Heart right ventricle (tissue), 16 donors: ENCODE measurements at regions not wholly inside any gene's neighbourhood (a gene's known extent, or its start where the extent isn't known, plus 50 kb on each side); places are given as distances from the start of the nearest gene placed in this dataset.

Experiments used
- ATAC-seq, 8 donors: fragments of 200-7000 bp; cut with Tn5 transposase; one replicate each; pipeline ENCODE4 v1.9.1; 2020; ENCODE audit warnings: mild to moderate bottlenecking in 8 of 8, moderate library complexity in 8 of 8, moderate number of reproducible peaks in 1 of 8
- DNase-seq, 2 donors: peaks; one replicate each; pipeline ENCODE4 v3.0.0-alpha.2; 2020
- H3K27ac ChIP-seq, 10 donors: fragments of 200-600 bp; sonication (generic) in 2 of 10; one replicate each; pipeline versions ENCODE4 v1.5.0 to v1.8.0; 2020 to 2022; ENCODE audit warnings: mild to moderate bottlenecking in 3 of 10
- H3K27me3 ChIP-seq, 7 donors: fragments of 200-600 bp; one replicate each; pipeline ENCODE4 v1.8.0; 2021 to 2022; ENCODE audit warnings: mild to moderate bottlenecking in 2 of 7
- H3K36me3 ChIP-seq, 9 donors: fragments of 200-600 bp; sonication (generic) in 1 of 9; one replicate each; pipeline versions ENCODE4 v1.5.0 to v1.8.0; 2020 to 2022; ENCODE audit warnings: mild to moderate bottlenecking in 2 of 9
- H3K4me1 ChIP-seq, 9 donors: fragments of 200-600 bp; sonication (generic) in 1 of 9; one replicate each; pipeline versions ENCODE4 v1.5.0 to v1.8.0; 2020 to 2022; ENCODE audit warnings: mild to moderate bottlenecking in 4 of 9
- H3K4me3 ChIP-seq, 10 donors: fragments of 200-600 bp; sonication (generic) in 2 of 10; one replicate each; pipeline versions ENCODE4 v1.5.0 to v1.8.0; 2020 to 2022; ENCODE audit warnings: mild to moderate bottlenecking in 7 of 10, moderate library complexity in 2 of 10
- H3K9me3 ChIP-seq, 11 donors: fragments of 200-600 bp in 10 of 11; sonication (generic) in 2 of 11; one replicate each; pipeline versions ENCODE4 v1.5.0 to v1.8.0; 2013 to 2022; ENCODE audit warnings: mild to moderate bottlenecking in 2 of 11, control low read depth in 1 of 11, moderate library complexity in 1 of 11
- WGBS, 2 donors: extraction: QIAGEN DNeasy Blood & Tissue Kit; methylation state at CpG; one replicate each; pipeline ENCODE4 v1.1.7; 2013; ENCODE audit warnings: inconsistent platforms in 1 of 2; 5-methylcytosine and 5-hydroxymethylcytosine counted together
- intact Hi-C, 10 donors: fragments of 100-400 bp; cut with DNase I; formaldehyde crosslinking; loops; one replicate each; pipeline versions ENCODE4 v1.11.1 to v1.14.2; 2022
- TF ChIP-seq, protein P1 (sequence below), 9 donors: fragments of 200-600 bp; sonication (generic) in 2 of 9; IDR thresholded peaks; one replicate each; pipeline versions ENCODE4 v1.5.0 to v1.8.0; 2021 to 2022; ENCODE audit warnings: antibody characterized with exemption in 9 of 9, mild to moderate bottlenecking in 5 of 9, moderate library complexity in 1 of 9
- donor health status: Arrhythmogenic right ventricular cardiomyopathy.
- donor health status: ischemic (EF 13 %, LVEDD 7.1; RV severe dilation, severe dysfunction).
- donor health status: healthy with polysubstance abuse.
- donor health status: DM: no; HTN: yes; CAD: no.
- donor health status: DM: no; HTN: no; CAD: no.
- donor health status: ischemic (EF 25% LVEDD 6.9; RV normal size, moderate dysfunction).
- donor health status: ischemic (EF 25% LVEDD 5.7; RV mildly dilated, moderate dysfunction).
- donor health status: healthy.
- donor health status: DM: yes; HTN: yes; CAD: no.
- donor health status: Ischemic cardiomyopathy.
- donor health status: ischemic (EF 35%, LVEDD 5.7; RV mildly dilated, moderate dysfunction).
- donor health status: nonischemic (EF 11% LVEDD 7.7; RV severe dilation, severe dysfunction).
- donor health status: DM: yes; HTN: yes; CAD: no.
- donor health status: PGD.
- donor health status: ischemic (EF 29% LVEDD 5.4; RV normal size, mild dysfunction).
- donor health status: nonischemic (EF 23%, LVEDD 6.1; RV moderate dilation, normal function).

DNA sequence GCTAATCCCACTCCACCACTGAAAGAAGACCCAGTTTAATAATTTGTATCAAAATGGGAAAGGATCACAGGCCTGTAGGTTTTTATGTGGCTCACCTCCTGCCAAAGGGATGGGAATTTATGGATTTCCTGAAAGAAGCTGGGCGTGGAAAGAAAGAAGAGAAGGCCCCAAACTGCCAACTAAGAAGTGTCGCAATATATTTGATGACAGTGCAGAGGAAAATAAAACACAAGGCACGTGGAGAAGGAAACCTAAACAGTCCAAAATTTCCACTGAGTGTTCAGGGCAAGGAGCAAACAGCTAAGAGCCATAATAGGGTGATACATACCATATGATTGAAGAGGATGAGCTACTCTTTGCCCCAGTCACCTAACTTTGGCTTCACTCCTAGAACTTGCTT is 667.2 kb downstream of the GATA3 start:
- Histone ChIP-seq H3K9me3 (peaks cover 0 to 58% (median 18%) of the 10 kb centered on the region in 11 donors), H3K27ac (no peak overlapping the region), H3K36me3 (no peaks in the 10 kb centered on the region), H3K4me1 (no peaks in the 10 kb centered on the region), H3K27me3 (no peaks in the 10 kb centered on the region), H3K4me3 (no peak overlapping the region)
- DNase-seq (no peak), ATAC-seq (no peak)
- intact Hi-C loops, result no loop called here
- 49 to 72% methylated on average over 3 of the region's 3 CpGs for WGBS, 2 donors
- TF ChIP-seq, protein P1, sequence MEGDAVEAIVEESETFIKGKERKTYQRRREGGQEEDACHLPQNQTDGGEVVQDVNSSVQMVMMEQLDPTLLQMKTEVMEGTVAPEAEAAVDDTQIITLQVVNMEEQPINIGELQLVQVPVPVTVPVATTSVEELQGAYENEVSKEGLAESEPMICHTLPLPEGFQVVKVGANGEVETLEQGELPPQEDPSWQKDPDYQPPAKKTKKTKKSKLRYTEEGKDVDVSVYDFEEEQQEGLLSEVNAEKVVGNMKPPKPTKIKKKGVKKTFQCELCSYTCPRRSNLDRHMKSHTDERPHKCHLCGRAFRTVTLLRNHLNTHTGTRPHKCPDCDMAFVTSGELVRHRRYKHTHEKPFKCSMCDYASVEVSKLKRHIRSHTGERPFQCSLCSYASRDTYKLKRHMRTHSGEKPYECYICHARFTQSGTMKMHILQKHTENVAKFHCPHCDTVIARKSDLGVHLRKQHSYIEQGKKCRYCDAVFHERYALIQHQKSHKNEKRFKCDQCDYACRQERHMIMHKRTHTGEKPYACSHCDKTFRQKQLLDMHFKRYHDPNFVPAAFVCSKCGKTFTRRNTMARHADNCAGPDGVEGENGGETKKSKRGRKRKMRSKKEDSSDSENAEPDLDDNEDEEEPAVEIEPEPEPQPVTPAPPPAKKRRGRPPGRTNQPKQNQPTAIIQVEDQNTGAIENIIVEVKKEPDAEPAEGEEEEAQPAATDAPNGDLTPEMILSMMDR (IDR thresholded peaks at IDR 0.05), result no peak

DNA sequence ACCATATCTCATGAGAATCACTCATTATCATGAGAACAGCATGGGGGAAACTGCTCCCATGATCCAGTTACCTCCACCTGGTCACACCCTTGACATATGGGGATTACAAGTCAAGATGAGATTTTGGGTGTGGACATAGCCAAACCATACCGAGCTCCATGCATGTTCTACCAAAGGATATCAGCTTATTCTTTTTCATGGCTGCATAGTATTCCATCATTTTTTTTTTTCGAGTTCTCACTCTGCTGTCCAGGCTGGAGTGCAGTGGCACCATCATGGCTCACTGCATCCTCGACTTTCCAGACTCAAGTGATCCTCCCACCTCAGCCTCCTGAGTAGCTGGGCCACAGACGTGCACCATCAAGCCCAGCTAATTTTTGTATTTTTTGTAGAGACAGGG is 668.3 kb downstream of the GATA3 start:
- ATAC-seq, result no peak

GRCh38 chr10:8725343-8725742 is 670.9 kb downstream of the GATA3 start:
- H3K9me3 ChIP-seq, result peaks cover 0 to 30% (median 2%) of the 10 kb centered on the region in 11 donors
- H3K36me3 ChIP-seq, result no peaks in the 10 kb centered on the region
- DNase-seq, result no peak
- no peak overlapping the region for H3K27ac ChIP-seq
- no peaks in the 10 kb centered on the region for H3K4me1 ChIP-seq
- H3K27me3 ChIP-seq, result peaks cover 0 to 4% (median 0%) of the 10 kb centered on the region in 7 donors
- no peak for ATAC-seq
- intact Hi-C loops, result no loop called here
- no peak overlapping the region for H3K4me3 ChIP-seq
- WGBS, 2 donors, result 86 to 87% methylated on average over 8 of the region's 8 CpGs
- TF ChIP-seq, protein P1 (IDR thresholded peaks at IDR 0.05), result no peak

More for the DNA sequence above, 668.3 kb downstream of the GATA3 start:
- Histone ChIP-seq H3K9me3 (peaks cover 0 to 55% (median 18%) of the 10 kb centered on the region in 11 donors), H3K36me3 (no peaks in the 10 kb centered on the region), H3K27ac (no peak overlapping the region), H3K4me3 (no peak overlapping the region), H3K27me3 (no peaks in the 10 kb centered on the region), H3K4me1 (no peaks in the 10 kb centered on the region)
- intact Hi-C loops, result no loop called here
- no peak for DNase-seq
- 73 to 75% methylated on average over 4 of the region's 4 CpGs for WGBS, 2 donors
- TF ChIP-seq, protein P1 (IDR thresholded peaks at IDR 0.05), result no peak

DNA sequence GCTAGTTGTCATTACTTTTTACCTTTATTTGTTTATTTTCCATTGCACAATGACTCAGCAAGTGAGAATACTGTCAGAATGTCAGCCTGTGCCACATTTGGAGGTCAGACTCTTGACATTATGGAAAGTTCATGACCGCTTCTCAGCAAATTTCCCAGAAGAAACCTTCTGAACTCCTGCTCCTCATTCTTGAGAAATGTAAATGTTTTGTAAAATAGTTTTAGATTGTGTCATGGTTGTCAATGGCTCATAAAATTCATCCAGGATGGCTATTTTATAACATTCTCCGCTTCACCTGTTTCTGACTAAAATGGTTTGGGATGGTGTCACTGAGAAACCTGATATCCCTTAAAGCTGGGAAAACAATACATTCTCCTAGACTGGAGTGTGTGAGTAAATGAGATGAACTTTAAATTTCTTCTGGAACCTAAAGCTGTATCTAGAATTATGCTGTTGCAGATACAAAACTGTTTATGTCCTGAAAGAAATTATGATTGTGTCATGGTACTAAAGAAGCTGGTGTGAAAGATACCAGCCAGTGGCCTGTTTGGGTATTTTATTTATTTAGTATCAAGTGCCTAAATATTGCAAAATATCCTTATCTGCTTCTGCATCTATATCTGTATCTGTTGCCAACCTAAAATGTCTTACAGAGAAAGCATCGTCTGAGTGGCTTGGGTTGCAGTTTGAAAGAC is 671.7 kb downstream of the GATA3 start:
- TF ChIP-seq, protein P1 (IDR thresholded peaks at IDR 0.05), result no peak
- WGBS, 2 donors, result 70 to 83% methylated on average over 3 of the region's 3 CpGs
- no peak overlapping the region for H3K27ac ChIP-seq
- DNase-seq (no peak), ATAC-seq (no peak)
- H3K27me3 ChIP-seq, result peaks cover 0 to 4% (median 0%) of the 10 kb centered on the region in 7 donors
- intact Hi-C loops, result no loop called here
- no peaks in the 10 kb centered on the region for H3K36me3 ChIP-seq
- peaks cover 0 to 26% (median 0%) of the 10 kb centered on the region in 11 donors for H3K9me3 ChIP-seq
- no peaks in the 10 kb centered on the region for H3K4me1 ChIP-seq
- no peak overlapping the region for H3K4me3 ChIP-seq
